HEK293 (cell line): ENCODE measurements at regions not wholly inside any gene's neighbourhood (a gene's known extent, or its start where the extent isn't known, plus 50 kb on each side); places are given as distances from the start of the nearest gene placed in this dataset.

Experiments used
- CTCF ChIA-PET: fragments of 350-600 bp; formaldehyde crosslinking; extraction: SDS; loops from one replicate; lab custom pipeline; 2021; ENCODE audit warnings: antibody characterized with exemption; lab: Yijun Ruan, JAX
- POLR2A ChIA-PET: fragments of 300-600 bp; formaldehyde crosslinking; extraction: SDS; loops from one replicate; lab custom pipeline; 2020; ENCODE audit warnings: antibody characterized with exemption, inconsistent platforms; lab: Yijun Ruan, JAX
- H3K27ac ChIP-seq: fragments of 200-500 bp; sonication (Bioruptor generic); 2 replicates; pipeline ENCODE4 v1.5.1; 2014; ENCODE audit warnings: low read depth, low read length, control low read depth, inconsistent platforms; ENCODE audit errors: extremely low read depth
- H3K36me3 ChIP-seq, 2 experiments: fragments of 200-500 bp in 1 of 2; sonication (Bioruptor generic) in 1 of 2; 1 replicate in 1 of 2; 2 replicates in 1 of 2; pipeline ENCODE4 v1.5.1; 2014 to 2017; ENCODE audit warnings: inconsistent platforms in 2 of 2, low read length in 2 of 2; ENCODE audit not compliant: control insufficient read depth in 2 of 2, insufficient read depth in 1 of 2
- H3K4me1 ChIP-seq: fragments of 200-500 bp; sonication (Bioruptor generic); 2 replicates; pipeline ENCODE4 v1.5.1; 2014; ENCODE audit warnings: mild to moderate bottlenecking, low read length, inconsistent platforms; ENCODE audit not compliant: control insufficient read depth, insufficient read depth
- H3K4me3 ChIP-seq: 2 replicates; pipeline ENCODE4 v1.5.1; 2011; ENCODE audit warnings: low read depth, mild to moderate bottlenecking, control low read depth, low read length, moderate library complexity
- H3K9me3 ChIP-seq: fragments of 200-500 bp; sonication (Bioruptor generic); 2 replicates; pipeline ENCODE4 v1.5.1; 2014; ENCODE audit warnings: low read depth, low read length, inconsistent platforms; ENCODE audit not compliant: control insufficient read depth, insufficient read depth
- IKZF3 ChIP-seq: fragments of 450-650 bp; IDR thresholded peaks from 2 replicates; pipeline ENCODE4 v1.5.0; 2018; ENCODE audit warnings: missing biosample characterization, mild to moderate bottlenecking, missing genetic modification characterization, moderate library complexity
- KLF16 ChIP-seq: fragments of 450-650 bp; formaldehyde crosslinking; IDR thresholded peaks from 2 replicates; pipeline ENCODE4 v1.5.1; 2017; ENCODE audit warnings: missing biosample characterization, missing genetic modification characterization
- PBX3 ChIP-seq: sonication (generic); formaldehyde crosslinking; IDR thresholded peaks from 2 replicates; pipeline ENCODE4 v1.8.1; 2022; ENCODE audit warnings: mild to moderate bottlenecking, moderate library complexity, missing genetic modification reagents
- SETDB1 ChIP-seq: IDR thresholded peaks from one replicate; pipeline ENCODE4 v1.6.1; 2017; ENCODE audit warnings: mild to moderate bottlenecking, low read length, moderate library complexity, mixed read lengths; ENCODE audit not compliant: insufficient read length
- SP3 ChIP-seq: fragments of 450-650 bp; formaldehyde crosslinking; IDR thresholded peaks from 2 replicates; pipeline ENCODE4 v1.5.1; 2016; ENCODE audit warnings: missing biosample characterization, missing genetic modification characterization
- WT1 ChIP-seq: fragments of 450-650 bp; formaldehyde crosslinking; IDR thresholded peaks from 2 replicates; pipeline ENCODE4 v1.5.1; 2016; ENCODE audit warnings: missing biosample characterization, missing genetic modification characterization
- ZIC2 ChIP-seq: fragments of 450-650 bp; formaldehyde crosslinking; IDR thresholded peaks from 2 replicates; pipeline ENCODE4 v1.5.1; 2016; ENCODE audit warnings: missing biosample characterization, missing genetic modification characterization
- ZNF121 ChIP-seq: fragments of 450-650 bp; formaldehyde crosslinking; IDR thresholded peaks from 2 replicates; pipeline ENCODE4 v1.5.1; 2016; ENCODE audit warnings: missing biosample characterization, missing genetic modification characterization
- ZNF132 ChIP-seq: fragments of 450-650 bp; formaldehyde crosslinking; IDR thresholded peaks from 2 replicates; pipeline ENCODE4 v1.5.1; 2017; ENCODE audit warnings: missing biosample characterization, missing genetic modification characterization, borderline replicate concordance
- ZNF146 ChIP-seq: fragments of 450-650 bp; formaldehyde crosslinking; IDR thresholded peaks from 2 replicates; pipeline ENCODE4 v1.5.1; 2016; ENCODE audit warnings: missing biosample characterization, missing genetic modification characterization
- ZNF529 ChIP-seq: fragments of 450-650 bp; formaldehyde crosslinking; IDR thresholded peaks from 2 replicates; pipeline ENCODE4 v1.5.1; 2017; ENCODE audit warnings: missing genetic modification characterization, missing biosample characterization; ENCODE audit not compliant: insufficient replicate concordance
- ZNF623 ChIP-seq: fragments of 450-650 bp; formaldehyde crosslinking; IDR thresholded peaks from 2 replicates; pipeline ENCODE4 v1.5.1; 2016; ENCODE audit warnings: missing biosample characterization, missing genetic modification characterization
- ZNF624 ChIP-seq: fragments of 450-650 bp; formaldehyde crosslinking; IDR thresholded peaks from 2 replicates; pipeline ENCODE4 v1.5.1; 2017; ENCODE audit warnings: missing biosample characterization, missing genetic modification characterization
- ZNF626 ChIP-seq: fragments of 450-650 bp; sonication (Bioruptor Pico); formaldehyde crosslinking; IDR thresholded peaks from 2 replicates; pipeline ENCODE4 v1.5.1; 2018; ENCODE audit warnings: missing biosample characterization, missing genetic modification characterization, inconsistent platforms
- ZNF658 ChIP-seq: fragments of 450-650 bp; formaldehyde crosslinking; IDR thresholded peaks from 2 replicates; pipeline ENCODE4; 2016; ENCODE audit warnings: missing biosample characterization, missing genetic modification characterization
- TF ChIP-seq, protein P1 (sequence below): fragments of 450-650 bp; formaldehyde crosslinking; IDR thresholded peaks from 2 replicates; pipeline ENCODE4 v1.5.1; 2016; ENCODE audit warnings: missing biosample characterization, missing genetic modification characterization, low read depth
- TF ChIP-seq, protein P2 (sequence below): fragments of 450-650 bp; formaldehyde crosslinking; IDR thresholded peaks from 2 replicates; pipeline ENCODE4 v1.5.1; 2017; ENCODE audit warnings: missing biosample characterization, missing genetic modification characterization
- TF ChIP-seq, protein P3 (sequence below): fragments of 450-650 bp; formaldehyde crosslinking; IDR thresholded peaks from 2 replicates; pipeline ENCODE4 v1.5.1; 2016; ENCODE audit warnings: missing biosample characterization, missing genetic modification characterization, borderline replicate concordance

DNA sequence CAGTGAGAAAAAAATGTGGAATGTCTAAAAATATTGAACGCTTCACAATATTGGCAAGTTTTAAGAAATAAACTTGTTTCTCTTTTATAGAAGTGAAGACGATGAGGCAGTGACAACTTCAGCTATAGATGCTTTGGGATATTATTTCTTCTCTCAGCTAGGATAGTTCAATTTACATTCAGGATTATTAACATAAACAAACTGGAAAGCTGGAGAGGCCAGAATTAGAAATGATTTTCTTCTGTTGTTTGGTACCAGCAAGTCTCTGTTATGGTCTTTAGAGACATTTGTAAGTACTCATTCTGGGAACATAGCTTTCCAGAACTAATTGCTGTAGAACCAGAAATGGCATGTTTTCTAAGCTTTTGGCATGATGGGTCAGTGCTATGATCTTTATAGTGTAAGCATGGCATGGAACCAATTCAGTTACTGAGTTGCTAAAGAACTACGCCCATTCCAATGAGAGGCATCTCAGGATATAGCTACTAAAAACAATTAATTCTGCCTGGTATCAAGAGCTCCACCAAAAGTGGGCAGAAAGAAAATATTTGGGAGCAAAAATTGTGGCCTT is 599.5 kb upstream of the B3GALT2 start:
- H3K4me3 ChIP-seq, result no peak overlapping the region
- no peaks in the 10 kb centered on the region for H3K36me3 ChIP-seq
- H3K4me1 ChIP-seq, result no peaks in the 10 kb centered on the region
- POLR2A ChIA-PET, result no interaction called here
- H3K27ac ChIP-seq, result no peak overlapping the region
- CTCF ChIA-PET, result interaction anchor here (0.8 kb wide), 1 partner anchor 237 kb away, joined by 4 read pairs; no protein-coding TSS in a partner anchor
- TF ChIP-seq ZIC2 (tag by site-specific recombination), result no peak
- TF ChIP-seq, protein P1, sequence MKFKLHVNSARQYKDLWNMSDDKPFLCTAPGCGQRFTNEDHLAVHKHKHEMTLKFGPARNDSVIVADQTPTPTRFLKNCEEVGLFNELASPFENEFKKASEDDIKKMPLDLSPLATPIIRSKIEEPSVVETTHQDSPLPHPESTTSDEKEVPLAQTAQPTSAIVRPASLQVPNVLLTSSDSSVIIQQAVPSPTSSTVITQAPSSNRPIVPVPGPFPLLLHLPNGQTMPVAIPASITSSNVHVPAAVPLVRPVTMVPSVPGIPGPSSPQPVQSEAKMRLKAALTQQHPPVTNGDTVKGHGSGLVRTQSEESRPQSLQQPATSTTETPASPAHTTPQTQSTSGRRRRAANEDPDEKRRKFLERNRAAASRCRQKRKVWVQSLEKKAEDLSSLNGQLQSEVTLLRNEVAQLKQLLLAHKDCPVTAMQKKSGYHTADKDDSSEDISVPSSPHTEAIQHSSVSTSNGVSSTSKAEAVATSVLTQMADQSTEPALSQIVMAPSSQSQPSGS, result no peak
- no peaks in the 10 kb centered on the region for H3K9me3 ChIP-seq

GRCh38 chr1:193774536-193775323 is 588.3 kb upstream of the B3GALT2 start:
- no peaks in the 10 kb centered on the region for H3K36me3 ChIP-seq
- no peak overlapping the region for H3K27ac ChIP-seq
- no peaks in the 10 kb centered on the region for H3K4me1 ChIP-seq
- no peak overlapping the region for H3K4me3 ChIP-seq
- ChIA-PET CTCF (no interaction called here), POLR2A (no interaction called here)
- no peak for TF ChIP-seq ZNF529 (tag by site-specific recombination)
- TF ChIP-seq SETDB1, result peak; percentile 63
- TF ChIP-seq, protein P1, result peak; percentile 64
- no peaks in the 10 kb centered on the region for H3K9me3 ChIP-seq

DNA sequence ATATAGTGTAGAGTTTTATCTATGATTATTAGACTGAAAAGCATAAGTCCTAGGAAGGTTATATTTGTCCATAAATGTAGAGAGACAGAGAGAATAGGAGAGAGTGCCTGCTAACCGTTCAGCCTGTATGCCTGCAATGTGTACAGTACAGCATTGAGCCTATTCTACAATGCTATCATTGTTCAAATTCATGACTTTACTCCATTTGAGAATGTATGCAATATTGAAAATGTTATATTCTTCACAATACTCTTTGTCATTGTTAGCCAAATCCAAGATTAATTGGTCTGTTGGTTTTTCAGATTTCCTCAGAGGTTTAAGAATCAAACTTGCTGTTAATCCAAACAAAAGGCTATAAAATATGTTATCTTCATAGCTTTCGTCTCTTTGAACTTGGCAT is 585.2 kb upstream of the B3GALT2 start:
- no peaks in the 10 kb centered on the region for H3K4me1 ChIP-seq
- H3K27ac ChIP-seq, result no peak overlapping the region
- H3K36me3 ChIP-seq, result no peaks in the 10 kb centered on the region
- ChIA-PET CTCF (no interaction called here), POLR2A (no interaction called here)
- H3K9me3 ChIP-seq, result no peaks in the 10 kb centered on the region
- H3K4me3 ChIP-seq, result no peak overlapping the region
- TF ChIP-seq, protein P2, sequence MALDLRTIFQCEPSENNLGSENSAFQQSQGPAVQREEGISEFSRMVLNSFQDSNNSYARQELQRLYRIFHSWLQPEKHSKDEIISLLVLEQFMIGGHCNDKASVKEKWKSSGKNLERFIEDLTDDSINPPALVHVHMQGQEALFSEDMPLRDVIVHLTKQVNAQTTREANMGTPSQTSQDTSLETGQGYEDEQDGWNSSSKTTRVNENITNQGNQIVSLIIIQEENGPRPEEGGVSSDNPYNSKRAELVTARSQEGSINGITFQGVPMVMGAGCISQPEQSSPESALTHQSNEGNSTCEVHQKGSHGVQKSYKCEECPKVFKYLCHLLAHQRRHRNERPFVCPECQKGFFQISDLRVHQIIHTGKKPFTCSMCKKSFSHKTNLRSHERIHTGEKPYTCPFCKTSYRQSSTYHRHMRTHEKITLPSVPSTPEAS (tag by site-specific recombination), result no peak
- no peak for TF ChIP-seq KLF16 (tag by site-specific recombination)
- TF ChIP-seq PBX3 (CRISPR knock-in tag), result no peak
- no peak for TF ChIP-seq ZNF626 (tag by site-specific recombination)
- no peak for TF ChIP-seq ZNF624 (tag by site-specific recombination)
- no peak for TF ChIP-seq IKZF3 (tag by site-specific recombination)
- no peak for TF ChIP-seq ZIC2 (tag by site-specific recombination)
- TF ChIP-seq ZNF623 (tag by site-specific recombination), result no peak
- TF ChIP-seq ZNF658 (tag by site-specific recombination), result no peak
- no peak for TF ChIP-seq SP3 (tag by site-specific recombination)
- TF ChIP-seq ZNF132 (tag by site-specific recombination), result no peak
- no peak for TF ChIP-seq ZNF121 (tag by site-specific recombination)
- TF ChIP-seq, protein P3, sequence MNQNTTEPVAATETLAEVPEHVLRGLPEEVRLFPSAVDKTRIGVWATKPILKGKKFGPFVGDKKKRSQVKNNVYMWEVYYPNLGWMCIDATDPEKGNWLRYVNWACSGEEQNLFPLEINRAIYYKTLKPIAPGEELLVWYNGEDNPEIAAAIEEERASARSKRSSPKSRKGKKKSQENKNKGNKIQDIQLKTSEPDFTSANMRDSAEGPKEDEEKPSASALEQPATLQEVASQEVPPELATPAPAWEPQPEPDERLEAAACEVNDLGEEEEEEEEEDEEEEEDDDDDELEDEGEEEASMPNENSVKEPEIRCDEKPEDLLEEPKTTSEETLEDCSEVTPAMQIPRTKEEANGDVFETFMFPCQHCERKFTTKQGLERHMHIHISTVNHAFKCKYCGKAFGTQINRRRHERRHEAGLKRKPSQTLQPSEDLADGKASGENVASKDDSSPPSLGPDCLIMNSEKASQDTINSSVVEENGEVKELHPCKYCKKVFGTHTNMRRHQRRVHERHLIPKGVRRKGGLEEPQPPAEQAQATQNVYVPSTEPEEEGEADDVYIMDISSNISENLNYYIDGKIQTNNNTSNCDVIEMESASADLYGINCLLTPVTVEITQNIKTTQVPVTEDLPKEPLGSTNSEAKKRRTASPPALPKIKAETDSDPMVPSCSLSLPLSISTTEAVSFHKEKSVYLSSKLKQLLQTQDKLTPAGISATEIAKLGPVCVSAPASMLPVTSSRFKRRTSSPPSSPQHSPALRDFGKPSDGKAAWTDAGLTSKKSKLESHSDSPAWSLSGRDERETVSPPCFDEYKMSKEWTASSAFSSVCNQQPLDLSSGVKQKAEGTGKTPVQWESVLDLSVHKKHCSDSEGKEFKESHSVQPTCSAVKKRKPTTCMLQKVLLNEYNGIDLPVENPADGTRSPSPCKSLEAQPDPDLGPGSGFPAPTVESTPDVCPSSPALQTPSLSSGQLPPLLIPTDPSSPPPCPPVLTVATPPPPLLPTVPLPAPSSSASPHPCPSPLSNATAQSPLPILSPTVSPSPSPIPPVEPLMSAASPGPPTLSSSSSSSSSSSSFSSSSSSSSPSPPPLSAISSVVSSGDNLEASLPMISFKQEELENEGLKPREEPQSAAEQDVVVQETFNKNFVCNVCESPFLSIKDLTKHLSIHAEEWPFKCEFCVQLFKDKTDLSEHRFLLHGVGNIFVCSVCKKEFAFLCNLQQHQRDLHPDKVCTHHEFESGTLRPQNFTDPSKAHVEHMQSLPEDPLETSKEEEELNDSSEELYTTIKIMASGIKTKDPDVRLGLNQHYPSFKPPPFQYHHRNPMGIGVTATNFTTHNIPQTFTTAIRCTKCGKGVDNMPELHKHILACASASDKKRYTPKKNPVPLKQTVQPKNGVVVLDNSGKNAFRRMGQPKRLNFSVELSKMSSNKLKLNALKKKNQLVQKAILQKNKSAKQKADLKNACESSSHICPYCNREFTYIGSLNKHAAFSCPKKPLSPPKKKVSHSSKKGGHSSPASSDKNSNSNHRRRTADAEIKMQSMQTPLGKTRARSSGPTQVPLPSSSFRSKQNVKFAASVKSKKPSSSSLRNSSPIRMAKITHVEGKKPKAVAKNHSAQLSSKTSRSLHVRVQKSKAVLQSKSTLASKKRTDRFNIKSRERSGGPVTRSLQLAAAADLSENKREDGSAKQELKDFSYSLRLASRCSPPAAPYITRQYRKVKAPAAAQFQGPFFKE (tag by site-specific recombination), result no peak
- TF ChIP-seq WT1 (tag by site-specific recombination), result no peak
- no peak for TF ChIP-seq ZNF146 (tag by site-specific recombination)
- no peak for TF ChIP-seq ZNF529 (tag by site-specific recombination)
